ENCODE measurements at regions not wholly inside any gene's neighbourhood (a gene's known extent, or its start where the extent isn't known, plus 50 kb on each side); places are given as distances from the start of the nearest gene placed in this dataset.

- Histone ChIP-seq H3K9me3 (ENCODE audit: low read depth, low read length) (no peaks in the 10 kb centered on the region), H3K27me3 (ENCODE audit: insufficient read depth, low read length) (no peaks in the 10 kb centered on the region), H3K4me1 (ENCODE audit: insufficient read depth, low read length) (no peaks in the 10 kb centered on the region), H2AFZ (ENCODE audit: low read length) (no peak overlapping the region), H4K20me1 (ENCODE audit: insufficient read depth, low read length) (no peaks in the 10 kb centered on the region), H3K36me3 (ENCODE audit: insufficient read depth, low read length) (no peaks in the 10 kb centered on the region), H3K4me2 (ENCODE audit: insufficient read depth, low read length) (no peak overlapping the region), H3K27ac (ENCODE audit: low read depth, low read length) (no peak overlapping the region), H3K79me2 (ENCODE audit: insufficient read depth, low read length) (no peaks in the 10 kb centered on the region), H3K4me3 (ENCODE audit: insufficient read depth, low read length) (no peak overlapping the region)
- no peak for DNase-seq (ENCODE audit: insufficient read length, low spot score, missing footprints)
- no peak for TF ChIP-seq CTCF (IDR thresholded peaks at IDR 0.05; ENCODE audit: extremely low read depth, low read depth, low read length)
These were observed 232.3 kb downstream of the SCG2 start for GRCh38 chr2:223369889-223370288.

DNA sequence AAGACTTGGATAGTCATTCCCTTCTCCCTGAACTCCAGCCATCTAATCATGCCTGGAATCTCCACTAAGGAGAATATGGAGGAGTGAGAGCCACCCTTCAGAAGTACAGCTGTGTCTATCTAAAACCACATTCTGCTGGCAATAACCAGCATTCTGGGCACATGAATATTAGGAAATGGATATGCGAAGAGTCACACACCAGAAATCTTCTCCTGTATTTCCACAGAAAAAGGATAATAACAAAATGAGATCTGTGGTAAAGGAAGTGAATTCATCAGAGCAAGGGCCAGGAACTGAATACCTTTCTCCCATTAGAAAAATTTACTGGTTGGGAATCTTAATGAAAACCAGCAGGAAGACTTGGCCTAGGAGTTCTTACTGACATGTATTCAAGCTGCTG lies 218.8 kb downstream of the SCG2 start:
- Histone ChIP-seq H2AFZ (ENCODE audit: low read length) (no peak overlapping the region), H3K9me3 (ENCODE audit: low read depth, low read length) (no peaks in the 10 kb centered on the region), H3K27me3 (ENCODE audit: insufficient read depth, low read length) (no peaks in the 10 kb centered on the region), H3K36me3 (ENCODE audit: insufficient read depth, low read length) (no peaks in the 10 kb centered on the region), H3K79me2 (ENCODE audit: insufficient read depth, low read length) (no peaks in the 10 kb centered on the region), H3K27ac (ENCODE audit: low read depth, low read length) (no peak overlapping the region), H3K4me1 (ENCODE audit: insufficient read depth, low read length) (no peaks in the 10 kb centered on the region), H3K4me2 (ENCODE audit: insufficient read depth, low read length) (no peak overlapping the region), H4K20me1 (ENCODE audit: insufficient read depth, low read length) (no peaks in the 10 kb centered on the region), H3K4me3 (ENCODE audit: insufficient read depth, low read length) (no peak overlapping the region)
- no peak for DNase-seq (ENCODE audit: insufficient read length, low spot score, missing footprints)
- TF ChIP-seq CTCF (IDR thresholded peaks at IDR 0.05; ENCODE audit: extremely low read depth, low read depth, low read length) = no peak

DNA sequence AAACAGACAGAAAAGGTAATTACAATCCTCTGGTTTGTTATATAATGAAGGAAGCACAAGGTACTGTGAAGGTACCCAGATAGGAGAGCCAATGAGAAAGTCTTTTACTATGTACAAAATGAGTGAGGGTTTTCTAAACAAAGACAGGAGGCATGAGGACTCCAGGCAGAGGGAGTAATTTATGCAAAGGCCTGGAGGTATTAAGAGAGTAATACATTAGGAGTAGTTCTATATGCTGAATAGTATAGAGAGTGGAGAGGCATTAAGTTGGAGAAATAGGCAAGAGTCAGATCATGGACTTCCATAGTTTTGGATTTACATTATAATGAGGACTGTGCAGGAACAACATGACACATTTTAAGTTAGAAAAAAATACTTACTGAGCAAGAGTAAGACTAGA lies 216.0 kb downstream of the SCG2 start:
- TF ChIP-seq CTCF (IDR thresholded peaks at IDR 0.05; ENCODE audit: extremely low read depth, low read depth, low read length) = no peak
- Histone ChIP-seq H4K20me1 (ENCODE audit: insufficient read depth, low read length) (no peaks in the 10 kb centered on the region), H2AFZ (ENCODE audit: low read length) (no peak overlapping the region), H3K4me2 (ENCODE audit: insufficient read depth, low read length) (no peak overlapping the region), H3K36me3 (ENCODE audit: insufficient read depth, low read length) (no peaks in the 10 kb centered on the region), H3K4me3 (ENCODE audit: insufficient read depth, low read length) (no peak overlapping the region), H3K27ac (ENCODE audit: low read depth, low read length) (no peak overlapping the region), H3K27me3 (ENCODE audit: insufficient read depth, low read length) (no peaks in the 10 kb centered on the region), H3K4me1 (ENCODE audit: insufficient read depth, low read length) (no peaks in the 10 kb centered on the region), H3K79me2 (ENCODE audit: insufficient read depth, low read length) (no peaks in the 10 kb centered on the region), H3K9me3 (ENCODE audit: low read depth, low read length) (no peaks in the 10 kb centered on the region)
- no peak for DNase-seq (ENCODE audit: insufficient read length, low spot score, missing footprints)

DNA sequence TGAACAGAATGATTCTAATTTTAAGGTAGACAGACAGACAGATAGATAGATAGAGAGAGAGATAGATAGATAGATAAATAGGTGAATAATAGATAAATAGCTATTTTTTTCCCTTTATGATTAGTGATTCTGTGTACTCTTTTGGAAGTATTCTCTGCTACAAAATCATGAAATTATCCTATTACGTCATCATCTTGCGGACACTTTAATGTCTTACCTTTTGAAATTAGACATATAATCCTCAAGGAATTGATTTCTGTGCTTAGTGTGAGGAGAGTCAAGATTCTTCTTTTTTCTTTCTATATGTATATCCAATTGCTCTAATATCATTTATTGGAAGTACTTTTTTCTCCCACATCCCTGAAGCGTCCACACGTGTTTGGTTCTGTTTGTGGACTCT lies 215.2 kb downstream of the SCG2 start:
- no peak for DNase-seq (ENCODE audit: insufficient read length, low spot score, missing footprints)
- Histone ChIP-seq H3K9me3 (ENCODE audit: low read depth, low read length) (no peaks in the 10 kb centered on the region), H3K4me1 (ENCODE audit: insufficient read depth, low read length) (no peaks in the 10 kb centered on the region), H3K27me3 (ENCODE audit: insufficient read depth, low read length) (no peaks in the 10 kb centered on the region), H2AFZ (ENCODE audit: low read length) (no peak overlapping the region), H3K4me2 (ENCODE audit: insufficient read depth, low read length) (no peak overlapping the region), H3K4me3 (ENCODE audit: insufficient read depth, low read length) (no peak overlapping the region), H3K27ac (ENCODE audit: low read depth, low read length) (no peak overlapping the region), H4K20me1 (ENCODE audit: insufficient read depth, low read length) (no peaks in the 10 kb centered on the region), H3K36me3 (ENCODE audit: insufficient read depth, low read length) (no peaks in the 10 kb centered on the region), H3K79me2 (ENCODE audit: insufficient read depth, low read length) (no peaks in the 10 kb centered on the region)
- TF ChIP-seq CTCF (IDR thresholded peaks at IDR 0.05; ENCODE audit: extremely low read depth, low read depth, low read length) = no peak
